Left renal pelvis (tissue), 4 donors: ENCODE measurements at regions not wholly inside any gene's neighbourhood (a gene's known extent, or its start where the extent isn't known, plus 50 kb on each side); places are given as distances from the start of the nearest gene placed in this dataset.

Source experiments
- DNase-seq, 4 donors: peaks; one replicate each; pipeline ENCODE4 v3.0.0-alpha.2; 2013; ENCODE audit warnings: low read depth in 4 of 4, low spot score in 3 of 4

DNA sequence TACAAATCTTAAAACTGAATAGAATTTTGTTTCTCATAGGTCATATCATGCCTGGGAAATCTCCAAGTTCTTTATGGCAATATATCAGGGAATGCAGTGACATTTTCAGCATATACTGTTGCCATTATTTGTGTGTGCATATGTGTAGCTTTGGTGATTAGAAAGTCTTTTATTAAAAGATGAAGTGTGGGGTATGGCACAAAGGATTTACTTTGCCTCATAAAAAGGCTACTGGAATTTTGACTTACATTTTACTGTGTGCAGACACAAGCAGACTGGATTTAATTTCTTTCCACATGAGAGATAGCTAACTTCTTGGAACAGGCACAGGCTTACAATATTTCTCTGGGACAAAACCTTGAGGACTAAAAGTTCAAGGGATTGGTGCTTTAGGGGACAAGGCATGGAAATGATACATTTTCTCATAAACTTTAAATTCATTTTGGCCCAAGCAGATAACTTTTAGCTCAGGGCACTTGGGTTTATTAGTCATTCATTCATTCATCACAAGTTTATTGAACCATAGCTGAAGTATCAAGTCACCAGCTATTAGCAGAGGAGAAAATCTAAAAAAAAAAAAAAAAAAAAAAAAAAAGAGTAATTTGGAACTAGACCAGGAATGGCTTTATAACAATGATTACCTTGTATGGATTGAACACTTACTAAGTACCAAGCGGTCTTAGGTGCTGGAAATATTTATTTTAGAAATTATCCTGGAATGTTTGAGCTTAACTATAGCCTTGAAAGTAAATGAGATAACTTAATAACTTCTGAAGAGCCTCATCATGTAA, 191.5 kb downstream of the SLIT2 start:
- no peak for DNase-seq

DNA sequence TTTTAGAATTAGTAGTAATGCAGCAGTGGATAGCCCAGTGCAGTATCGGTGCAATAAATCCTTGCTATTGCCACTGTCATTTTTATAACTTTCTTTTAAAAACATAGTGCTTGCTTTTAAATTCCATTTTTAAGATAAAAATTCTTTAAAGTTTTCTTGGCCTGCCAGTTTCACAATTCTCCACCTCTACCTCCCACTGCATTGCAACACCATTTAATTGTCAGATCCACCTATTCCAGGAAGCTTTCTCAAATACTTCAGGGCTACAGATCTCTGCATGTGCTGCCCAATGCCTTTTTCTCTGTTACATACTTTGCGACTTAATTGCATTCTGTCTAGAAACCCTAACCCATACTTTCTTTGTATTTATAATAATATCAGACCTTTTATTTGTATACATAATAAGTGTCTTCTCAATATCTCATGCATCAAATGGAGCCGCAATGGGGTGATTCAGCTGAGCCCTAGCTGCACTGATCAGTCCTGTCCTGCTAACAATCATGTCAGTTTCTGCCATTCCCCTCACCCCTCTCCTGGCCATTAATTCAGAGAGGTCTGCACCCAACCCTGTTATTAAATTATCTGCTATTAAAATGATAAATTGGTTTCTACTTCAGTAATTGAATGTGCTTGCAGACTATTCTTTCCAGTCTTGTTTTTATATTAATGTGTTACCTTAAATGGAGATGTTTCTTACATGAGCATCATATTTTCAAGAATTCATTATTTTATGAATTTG, 193.1 kb downstream of the SLIT2 start:
- DNase-seq, result no peak

- DNase-seq, result peak in 1 of 4 donors; percentile 36
Measured at GRCh38 chr4:20445933-20446723, 194.4 kb downstream of the SLIT2 start.

DNA sequence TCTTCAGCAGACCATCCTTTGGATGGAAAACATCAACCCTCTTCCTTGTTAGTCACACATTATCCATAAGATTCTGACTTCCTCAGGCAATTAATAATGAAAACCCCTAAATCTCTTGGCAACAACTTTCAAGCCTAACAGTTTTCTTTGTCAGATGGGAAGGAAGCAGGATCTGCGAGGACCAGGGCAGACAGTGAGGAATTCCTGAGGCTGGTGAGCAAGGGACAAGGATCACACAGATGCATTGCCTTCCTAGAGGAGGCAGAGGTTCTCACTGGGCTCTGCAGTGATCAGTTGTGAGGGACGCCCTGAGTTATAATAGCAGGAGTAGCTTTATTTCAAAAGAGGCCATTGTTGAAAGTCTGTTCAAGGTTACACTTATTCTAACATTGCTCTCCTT, 195.4 kb downstream of the SLIT2 start:
- DNase-seq, result no peak

DNA sequence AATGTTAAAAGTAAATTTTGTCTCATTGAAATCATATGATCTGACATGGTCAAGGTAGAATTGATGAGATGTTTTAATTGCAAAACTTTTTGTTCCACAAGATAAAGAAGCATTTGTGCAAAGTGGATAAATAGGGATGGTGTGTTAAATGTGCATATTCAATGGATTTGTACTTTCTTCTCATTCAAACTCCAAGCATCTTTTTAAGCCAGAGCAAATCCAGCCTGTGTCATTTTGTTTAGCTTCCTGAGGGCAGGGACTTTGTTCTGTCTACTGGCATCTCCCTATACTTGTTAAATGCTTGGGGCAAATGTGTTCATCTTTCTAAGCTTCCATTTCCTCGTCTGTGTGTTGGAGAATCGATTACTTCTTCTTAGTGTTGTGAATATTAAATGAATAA, 200.3 kb downstream of the SLIT2 start:
- no peak for DNase-seq

GRCh38 chr4:20454515-20454914, 202.8 kb downstream of the SLIT2 start:
- no peak for DNase-seq

- no peak for DNase-seq
Measured at GRCh38 chr4:20456407-20456806, 204.7 kb downstream of the SLIT2 start.

GRCh38 chr4:20462426-20463175, 210.9 kb downstream of the SLIT2 start:
- no peak for DNase-seq

DNA sequence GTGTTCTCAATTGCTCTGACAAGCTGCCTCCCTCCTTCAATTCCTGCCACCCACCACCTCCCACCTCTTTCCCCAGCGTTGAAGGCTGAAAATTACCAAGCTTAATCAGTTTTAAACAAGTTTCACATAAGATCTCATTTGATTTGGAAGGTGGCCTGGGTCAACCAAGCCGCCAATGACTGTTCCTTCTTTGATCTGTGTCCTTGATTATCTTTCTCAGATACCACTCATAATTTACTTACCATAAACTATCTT, 211.4 kb downstream of the SLIT2 start:
- DNase-seq, result no peak

- DNase-seq, result no peak
Measured at GRCh38 chr4:20464381-20464780, 212.7 kb downstream of the SLIT2 start.

GRCh38 chr4:20474119-20474518, 222.4 kb downstream of the SLIT2 start:
- peak in 3 of 4 donors; percentile 3 to 12 (median 12) for DNase-seq

GRCh38 chr4:20478412-20478811, 221.8 kb upstream of the PACRGL start:
- no peak for DNase-seq

DNA sequence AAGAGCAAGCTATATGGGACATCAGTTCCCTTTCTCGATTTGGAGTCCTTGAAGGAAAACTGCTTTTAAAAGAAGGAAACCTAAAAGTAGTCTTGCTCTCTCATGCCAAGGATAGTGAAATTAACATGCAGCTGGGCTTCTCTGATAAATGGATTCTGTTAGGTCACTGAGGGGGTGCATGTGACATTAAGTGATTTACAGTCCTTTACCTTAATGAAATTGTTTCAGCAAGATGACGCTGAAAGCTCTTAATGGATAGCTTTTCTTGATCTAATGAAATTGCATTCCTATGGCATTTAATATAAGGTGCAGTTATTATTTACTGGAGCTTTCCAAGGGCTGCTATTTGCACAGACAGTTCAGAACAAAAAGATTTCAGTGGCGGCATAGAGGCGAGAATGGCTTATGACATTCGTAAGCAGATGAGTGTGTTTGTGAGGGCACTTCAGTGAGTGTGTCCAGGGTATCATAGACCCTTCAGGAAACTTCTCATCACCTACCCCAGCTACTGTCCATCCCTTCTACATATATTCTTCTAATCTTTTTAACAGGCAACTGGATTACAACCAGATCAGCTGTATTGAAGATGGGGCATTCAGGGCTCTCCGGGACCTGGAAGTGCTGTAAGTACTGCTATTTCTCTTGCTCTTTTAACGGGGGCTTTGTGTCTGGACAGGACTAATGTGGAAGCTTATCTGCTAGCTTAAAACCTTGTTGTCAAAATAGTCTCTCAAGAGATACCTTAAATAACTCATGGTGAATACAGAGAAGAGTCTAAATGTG, 219.9 kb upstream of the PACRGL start:
- DNase-seq, result no peak

GRCh38 chr4:20483416-20483815, 216.8 kb upstream of the PACRGL start:
- no peak for DNase-seq

- DNase-seq, result no peak
Measured at GRCh38 chr4:20486433-20486832, 213.8 kb upstream of the PACRGL start.

DNA sequence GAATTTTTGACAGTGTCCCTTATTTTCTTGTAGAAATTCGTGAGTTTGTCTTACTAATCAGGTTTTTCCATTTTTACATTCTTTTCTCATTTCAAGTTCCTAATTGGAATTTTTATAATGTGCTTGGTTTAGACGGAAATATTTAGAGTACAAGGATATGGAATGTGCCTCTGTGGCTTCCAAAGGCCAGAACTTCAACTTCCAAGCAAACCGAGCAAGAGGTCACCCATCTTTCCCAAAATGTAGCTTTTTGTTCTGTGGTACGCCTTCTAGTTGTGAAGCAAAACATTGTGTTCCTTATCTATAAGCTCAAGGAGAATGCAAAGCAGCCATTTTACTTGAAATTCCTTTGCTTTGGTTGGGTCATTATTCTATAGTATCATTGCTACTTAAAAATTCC, 212.8 kb upstream of the PACRGL start:
- no peak for DNase-seq

DNA sequence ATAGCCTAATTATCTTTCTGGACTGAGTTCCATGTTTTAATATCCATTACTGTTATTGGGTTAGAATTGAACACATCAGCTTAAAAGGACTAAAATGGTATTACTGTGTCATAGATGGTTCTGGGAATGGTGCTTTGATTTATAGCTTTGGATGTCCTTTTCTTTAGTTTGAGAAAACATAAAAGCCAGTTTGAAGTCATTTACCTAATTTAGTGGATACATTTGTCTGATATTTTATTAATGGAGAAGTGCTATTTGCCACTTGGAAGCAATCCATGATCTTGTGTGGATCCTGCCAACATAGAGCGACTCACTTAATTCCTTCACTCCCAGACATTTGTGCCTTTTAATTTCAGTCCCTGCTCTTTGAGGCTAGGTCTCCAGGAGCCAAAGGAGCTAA, 212.4 kb upstream of the PACRGL start:
- DNase-seq, result no peak

DNA sequence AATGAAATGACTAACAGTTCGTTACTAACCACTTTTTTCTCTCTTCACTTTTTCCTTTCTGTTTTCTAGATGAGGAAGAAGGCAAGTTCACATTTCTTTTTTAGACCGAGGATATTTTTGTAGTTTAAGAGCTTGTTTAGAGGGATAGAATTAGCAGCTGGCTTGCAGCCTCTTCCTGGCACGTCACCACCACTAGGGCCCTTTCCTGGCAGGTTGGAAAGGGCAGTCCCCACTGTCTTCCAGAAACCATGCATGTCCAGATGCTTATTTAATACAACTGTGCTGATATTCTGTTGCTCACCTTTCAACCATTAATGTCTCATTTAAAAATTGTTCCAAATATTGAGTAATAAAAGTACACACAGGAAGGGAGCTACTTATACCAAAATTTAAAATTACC, 209.5 kb upstream of the PACRGL start:
- DNase-seq, result no peak

GRCh38 chr4:20493761-20494353, 206.4 kb upstream of the PACRGL start:
- no peak for DNase-seq

- DNase-seq, result no peak
Measured at GRCh38 chr4:20496068-20496467, 204.2 kb upstream of the PACRGL start.
